ENCODE measurements at regions not wholly inside any gene's neighbourhood (a gene's known extent, or its start where the extent isn't known, plus 50 kb on each side); places are given as distances from the start of the nearest gene placed in this dataset.

GRCh38 chr21:35149698-35150097, 100.6 kb upstream of the RUNX1 start:
- TF ChIP-seq ZNF274 (IDR thresholded peaks at IDR 0.05; ENCODE audit: low read depth, low read length): no peak
- no peak overlapping the region for H3K4me3 ChIP-seq (ENCODE audit: low read length)

GRCh38 chr21:35147439-35147838, 98.3 kb upstream of the RUNX1 start:
- no peak overlapping the region for H3K4me3 ChIP-seq (ENCODE audit: low read length)
- no peak for TF ChIP-seq ZNF274 (IDR thresholded peaks at IDR 0.05; ENCODE audit: low read depth, low read length)

DNA sequence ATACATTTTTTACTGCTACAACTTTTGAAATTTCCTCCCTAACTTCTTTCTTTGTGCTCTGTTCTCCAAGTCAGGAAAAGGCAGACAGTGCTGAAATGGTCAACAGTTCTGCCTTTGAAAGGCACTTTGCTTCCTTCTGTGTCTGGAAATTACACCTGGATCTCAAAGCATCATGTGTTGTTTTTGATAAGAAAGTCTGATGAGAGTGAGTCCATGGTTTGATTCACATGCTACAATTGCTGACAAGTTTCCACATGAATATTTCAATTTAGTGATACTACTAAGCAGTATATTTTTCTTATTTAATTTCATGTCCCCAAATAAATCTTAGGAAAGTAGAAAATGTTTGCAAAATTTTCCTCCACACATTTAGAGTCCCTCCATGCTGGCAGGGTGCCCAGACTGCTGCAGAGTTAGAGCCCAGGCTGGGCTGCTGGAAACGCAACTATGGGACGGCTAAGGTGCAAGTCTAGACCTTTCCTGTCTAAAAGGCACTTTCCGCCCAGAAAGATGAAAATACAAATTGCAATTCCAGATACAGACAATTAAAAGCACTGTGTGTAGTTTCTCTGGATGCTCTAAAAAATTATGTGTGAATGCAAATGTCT, 96.6 kb upstream of the RUNX1 start:
- H3K4me3 ChIP-seq (ENCODE audit: low read length): no peak overlapping the region
- no peak for TF ChIP-seq ZNF274 (IDR thresholded peaks at IDR 0.05; ENCODE audit: low read depth, low read length)

GRCh38 chr21:35144978-35145377, 95.9 kb upstream of the RUNX1 start:
- TF ChIP-seq ZNF274 (IDR thresholded peaks at IDR 0.05; ENCODE audit: low read depth, low read length): no peak
- H3K4me3 ChIP-seq (ENCODE audit: low read length): no peak overlapping the region

DNA sequence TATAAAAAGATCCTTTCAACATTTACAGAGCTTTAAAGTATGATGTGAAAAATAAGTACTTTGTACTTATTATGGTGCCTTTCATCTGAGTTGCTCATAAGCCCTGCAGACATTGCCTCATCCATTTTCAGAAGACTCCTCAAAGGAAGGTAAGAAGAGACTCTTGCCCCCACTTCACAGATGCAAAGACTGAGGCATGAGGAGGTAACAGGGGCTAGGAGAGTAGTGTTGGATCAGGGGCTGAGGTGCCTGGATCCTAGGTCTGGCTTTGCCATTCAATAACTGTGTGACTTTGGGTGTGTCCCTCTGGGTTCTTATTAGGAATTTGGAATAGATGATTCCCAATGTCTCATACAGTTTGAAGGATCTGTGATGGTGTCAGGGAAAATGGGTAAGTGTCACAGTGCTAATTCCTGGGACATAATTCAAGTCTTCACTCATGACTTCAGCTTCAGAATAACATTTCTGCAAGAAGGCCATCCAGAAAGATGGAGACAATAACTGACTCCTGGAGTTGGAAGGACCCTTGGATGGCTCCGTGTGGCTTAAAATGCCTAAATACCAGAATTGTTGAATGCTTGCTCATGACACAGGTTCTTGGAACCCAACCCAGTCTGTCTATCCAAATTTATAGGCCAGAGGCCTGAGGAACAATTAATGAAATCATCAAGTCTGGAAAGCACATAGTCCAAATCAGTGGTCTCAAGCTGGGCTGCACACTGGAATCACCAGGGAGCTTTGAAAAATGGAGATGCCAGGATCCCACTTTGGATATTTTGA, 93.1 kb upstream of the RUNX1 start:
- TF ChIP-seq ZNF274 (IDR thresholded peaks at IDR 0.05; ENCODE audit: low read depth, low read length): no peak
- H3K4me3 ChIP-seq (ENCODE audit: low read length): no peak overlapping the region

GRCh38 chr21:35139382-35139715, 90.2 kb upstream of the RUNX1 start:
- no peak for TF ChIP-seq ZNF274 (IDR thresholded peaks at IDR 0.05; ENCODE audit: low read depth, low read length)
- H3K4me3 ChIP-seq (ENCODE audit: low read length): no peak overlapping the region

DNA sequence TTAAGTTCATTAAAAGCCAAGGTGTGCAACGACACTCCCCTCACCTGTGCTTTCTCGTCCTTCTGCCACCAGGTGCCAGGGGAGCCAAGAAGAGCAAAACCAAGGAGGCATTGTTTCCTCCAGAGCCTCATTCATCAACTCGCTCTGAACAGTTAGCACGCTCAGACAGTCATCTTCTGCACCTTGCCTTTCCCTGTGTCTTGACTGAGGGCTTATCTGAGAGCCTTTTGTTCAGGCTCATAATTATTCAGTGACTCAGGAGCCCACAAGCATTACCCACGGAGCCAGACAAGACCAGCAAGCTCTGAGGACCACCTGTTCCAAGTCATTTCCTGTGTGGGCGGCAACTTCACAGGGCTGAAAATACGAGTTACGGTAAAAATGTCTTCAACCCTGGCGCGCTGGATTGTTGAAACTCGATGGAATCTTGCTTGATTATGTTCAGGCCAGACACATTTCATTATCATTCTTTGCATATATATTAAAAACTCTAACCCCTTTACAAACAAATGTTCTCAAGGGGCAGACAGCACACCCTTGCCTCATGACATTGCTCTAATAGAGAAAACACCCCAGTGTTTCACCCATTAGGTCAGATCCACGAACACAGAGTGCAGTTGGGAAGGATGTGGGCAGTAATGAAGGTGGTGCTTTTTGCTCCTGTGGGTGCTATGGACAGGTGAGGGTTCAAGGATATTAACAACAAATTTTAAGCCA, 89.7 kb upstream of the RUNX1 start:
- H3K4me3 ChIP-seq (ENCODE audit: low read length): no peak overlapping the region
- TF ChIP-seq ZNF274 (IDR thresholded peaks at IDR 0.05; ENCODE audit: low read depth, low read length): no peak

DNA sequence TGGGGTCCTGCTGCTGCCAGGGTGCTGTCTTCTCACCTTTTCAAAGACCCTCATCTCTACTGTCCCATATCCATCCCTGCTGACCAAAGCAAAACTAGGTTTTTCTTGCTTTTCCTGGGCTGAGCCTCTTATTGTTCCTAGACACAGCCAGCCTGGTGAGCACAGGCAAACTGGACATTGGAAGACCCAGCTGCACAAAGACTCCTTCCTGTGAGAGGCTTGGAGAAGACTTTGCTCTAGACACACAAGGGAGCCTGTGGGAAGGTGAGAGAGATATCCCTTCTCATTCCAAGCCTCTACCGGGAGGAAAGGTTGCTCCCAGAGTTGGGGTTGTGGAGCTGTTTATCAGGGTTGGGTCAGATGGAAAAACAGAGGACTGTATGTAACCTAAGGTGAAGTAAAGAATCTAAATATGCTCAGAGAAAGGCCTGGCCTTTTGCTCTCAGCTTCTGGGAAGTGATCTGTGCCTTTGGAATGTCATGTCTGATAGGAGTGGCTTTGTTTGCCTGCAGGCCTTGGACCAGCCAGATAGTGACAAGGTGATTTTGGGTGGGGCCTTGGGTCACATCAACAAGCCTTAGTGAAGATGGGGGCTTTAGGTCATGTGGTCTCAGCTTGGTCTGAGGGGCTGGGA, 87.6 kb upstream of the RUNX1 start:
- no peak for TF ChIP-seq ZNF274 (IDR thresholded peaks at IDR 0.05; ENCODE audit: low read depth, low read length)
- no peak overlapping the region for H3K4me3 ChIP-seq (ENCODE audit: low read length)

DNA sequence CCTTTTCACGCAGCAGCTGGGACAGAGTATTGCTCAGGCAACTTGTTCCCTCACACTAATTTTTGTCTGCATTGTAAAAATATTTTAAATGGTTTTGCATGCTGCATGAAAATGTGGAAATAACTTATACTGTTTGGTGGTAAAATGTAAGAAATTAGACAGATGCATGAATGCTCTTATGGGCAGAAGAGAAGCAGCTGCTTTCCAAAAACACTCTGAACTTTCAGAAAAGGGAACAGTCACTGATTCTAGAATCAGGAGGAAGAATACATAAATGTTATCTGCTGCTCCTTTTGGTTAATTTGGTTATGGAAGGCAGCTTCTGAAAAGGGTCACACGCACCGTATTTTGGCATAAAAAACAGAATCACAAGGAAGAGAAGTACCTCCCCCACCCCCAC, 87.0 kb upstream of the RUNX1 start:
- H3K4me3 ChIP-seq (ENCODE audit: low read length): no peak overlapping the region
- no peak for TF ChIP-seq ZNF274 (IDR thresholded peaks at IDR 0.05; ENCODE audit: low read depth, low read length)

DNA sequence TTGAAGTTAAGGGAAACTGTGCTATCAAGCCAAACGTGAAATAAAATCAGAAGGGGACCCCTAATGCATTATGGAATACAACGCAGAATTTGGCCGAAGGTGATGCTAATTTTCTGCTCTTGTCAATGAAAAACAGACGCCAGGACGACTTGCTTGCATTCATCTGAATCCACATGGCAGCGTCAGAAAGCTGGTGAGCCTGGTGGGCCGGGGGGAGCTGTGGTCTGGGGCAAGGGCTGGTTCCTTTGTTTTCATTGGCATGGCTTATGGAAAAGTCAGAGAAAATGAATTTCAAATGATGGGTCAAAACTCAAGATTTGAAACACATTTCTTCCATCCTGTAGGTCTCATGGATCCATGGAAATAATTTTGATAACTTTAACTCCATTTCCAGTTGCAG, 86.4 kb upstream of the RUNX1 start:
- H3K4me3 ChIP-seq (ENCODE audit: low read length): no peak overlapping the region
- no peak for TF ChIP-seq ZNF274 (IDR thresholded peaks at IDR 0.05; ENCODE audit: low read depth, low read length)

DNA sequence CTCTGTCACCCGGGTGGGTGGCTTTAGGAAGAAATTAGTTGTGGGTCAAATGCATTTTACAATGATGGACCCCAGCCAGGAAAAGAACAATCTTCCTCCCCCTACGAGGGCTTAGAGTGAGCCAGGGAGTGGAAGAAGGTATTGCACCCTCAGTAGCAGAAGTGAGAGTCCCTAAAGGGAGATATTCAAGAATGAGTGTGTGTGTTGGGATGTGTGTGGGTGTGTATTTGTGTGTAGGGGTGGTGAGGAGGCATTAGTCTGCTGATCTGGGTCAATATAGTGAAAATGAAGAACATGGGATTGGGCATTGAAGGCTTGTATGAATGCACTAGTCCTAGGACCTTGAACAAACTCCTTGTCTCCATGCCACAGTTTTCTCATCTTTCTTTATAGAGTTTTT, 85.2 kb upstream of the RUNX1 start:
- no peak overlapping the region for H3K4me3 ChIP-seq (ENCODE audit: low read length)

DNA sequence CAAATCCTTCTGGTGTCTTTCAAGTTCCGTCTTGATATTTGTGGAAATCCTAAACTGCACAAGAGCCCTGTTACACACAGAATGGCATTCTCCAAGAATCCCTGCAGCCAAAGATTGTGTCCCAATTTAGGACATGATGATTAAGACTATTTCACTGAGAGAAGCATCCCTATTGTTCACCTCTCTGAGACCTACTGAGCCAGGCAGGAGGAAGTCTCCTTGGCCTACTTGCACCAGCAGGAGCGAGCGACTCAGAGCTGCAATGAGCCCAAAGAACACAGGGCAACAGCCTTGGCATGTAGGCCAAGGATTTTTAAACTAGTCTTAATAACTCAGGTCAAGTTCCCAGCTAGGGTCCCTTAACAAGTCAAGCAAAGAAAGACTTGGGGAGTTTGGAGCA, 79.4 kb upstream of the RUNX1 start:
- TF ChIP-seq ZNF274 (IDR thresholded peaks at IDR 0.05; ENCODE audit: low read depth, low read length): no peak
- no peak overlapping the region for H3K4me3 ChIP-seq (ENCODE audit: low read length)

More for the DNA sequence above, 85.2 kb upstream of the RUNX1 start:
- TF ChIP-seq ZNF274 (IDR thresholded peaks at IDR 0.05; ENCODE audit: low read depth, low read length): no peak

GRCh38 chr21:35127851-35128250, 78.7 kb upstream of the RUNX1 start:
- no peak for TF ChIP-seq ZNF274 (IDR thresholded peaks at IDR 0.05; ENCODE audit: low read depth, low read length)
- H3K4me3 ChIP-seq (ENCODE audit: low read length): no peak overlapping the region

GRCh38 chr21:35127026-35127425, 77.9 kb upstream of the RUNX1 start:
- H3K4me3 ChIP-seq (ENCODE audit: low read length): no peak overlapping the region
- no peak for TF ChIP-seq ZNF274 (IDR thresholded peaks at IDR 0.05; ENCODE audit: low read depth, low read length)

All from GM08714 (cell line).